OCI-LY1 (cell line): ENCODE measurements at regions not wholly inside any gene's neighbourhood (a gene's known extent, or its start where the extent isn't known, plus 50 kb on each side); places are given as distances from the start of the nearest gene placed in this dataset.

ENCODE experiments used
- H2AFZ ChIP-seq: fragments of 200-600 bp; sonication (generic), shearing (Covaris generic); 2 replicates; pipeline ENCODE4 v1.6.0; 2014; ENCODE audit warnings: antibody characterized with exemption, mild to moderate bottlenecking, low read length
- H3F3A ChIP-seq: fragments of 200-600 bp; sonication (generic), shearing (Covaris generic); 2 replicates; pipeline ENCODE4 v1.6.0; 2014; ENCODE audit warnings: mild to moderate bottlenecking, antibody characterized with exemption, low read length, moderate library complexity; ENCODE audit not compliant: insufficient read depth
- H3K27ac ChIP-seq: fragments of 200-600 bp; sonication (generic); 2 replicates; pipeline ENCODE4 v1.5.1; 2014; ENCODE audit warnings: low read length, mixed run types, mild to moderate bottlenecking, low read depth; ENCODE audit not compliant: poor library complexity, severe bottlenecking
- H3K27me3 ChIP-seq: fragments of 200-600 bp; sonication (generic); 2 replicates; pipeline ENCODE4 v1.6.0; 2014; ENCODE audit warnings: antibody characterized with exemption, mild to moderate bottlenecking, low read length, moderate library complexity; ENCODE audit not compliant: insufficient read depth
- H3K36me3 ChIP-seq: fragments of 200-600 bp; sonication (generic); 2 replicates; pipeline ENCODE4 v1.6.1; 2014; ENCODE audit warnings: mild to moderate bottlenecking, antibody characterized with exemption, low read length, moderate library complexity, mixed read lengths; ENCODE audit not compliant: insufficient read depth
- H3K4me1 ChIP-seq: fragments of 200-600 bp; sonication (generic); 2 replicates; pipeline ENCODE4 v1.5.1; 2014; ENCODE audit warnings: mild to moderate bottlenecking, low read length, moderate library complexity; ENCODE audit not compliant: insufficient read depth, severe bottlenecking
- H3K4me2 ChIP-seq: fragments of 200-600 bp; sonication (generic), shearing (Covaris generic); 2 replicates; pipeline ENCODE4 v1.6.1; 2014; ENCODE audit warnings: low read length
- H3K4me3 ChIP-seq: fragments of 200-600 bp; sonication (generic); 2 replicates; pipeline ENCODE4 v1.5.1; 2014; ENCODE audit warnings: low read length, low read depth, mild to moderate bottlenecking, mixed read lengths; ENCODE audit not compliant: poor library complexity, severe bottlenecking
- H3K79me2 ChIP-seq: fragments of 200-600 bp; shearing (Covaris generic); 2 replicates; pipeline ENCODE4 v1.6.1; 2016; ENCODE audit warnings: mixed run types, low read length, mixed read lengths; ENCODE audit not compliant: insufficient read depth
- H3K9ac ChIP-seq: fragments of 200-600 bp; sonication (generic), shearing (Covaris generic); 2 replicates; pipeline ENCODE4 v1.6.1; 2014; ENCODE audit warnings: mild to moderate bottlenecking, low read length, mixed read lengths
- H3K9me2 ChIP-seq: fragments of 200-600 bp; sonication (generic), shearing (Covaris generic); 2 replicates; pipeline ENCODE4 v1.6.1; 2014; ENCODE audit warnings: low read depth, mild to moderate bottlenecking, low read length, mixed read lengths
- H3K9me3 ChIP-seq: fragments of 200-600 bp; shearing (Covaris generic); 2 replicates; pipeline ENCODE4 v1.6.1; 2014; ENCODE audit warnings: low read length, mixed read lengths
- H4K20me1 ChIP-seq: fragments of 200-600 bp; sonication (generic), shearing (Covaris generic); 2 replicates; pipeline ENCODE4 v1.6.0; 2016; ENCODE audit warnings: mild to moderate bottlenecking, low read length; ENCODE audit not compliant: insufficient read depth
- CTCF ChIP-seq: fragments of 200-600 bp; sonication (generic), shearing (Covaris generic); IDR thresholded peaks from 2 replicates; pipeline ENCODE4 v1.5.1; 2017; ENCODE audit warnings: mild to moderate bottlenecking, antibody characterized with exemption, low read length, moderate library complexity, mixed read lengths
- EZH2 ChIP-seq: fragments of 200-600 bp; sonication (generic), shearing (Covaris generic); IDR thresholded peaks from 2 replicates; pipeline ENCODE4 v1.8.0; 2017; ENCODE audit warnings: borderline replicate concordance, mixed run types, mild to moderate bottlenecking, antibody characterized with exemption, low read length, moderate library complexity, mixed read lengths

- H2AFZ ChIP-seq, result no peak overlapping the region
- H3K27me3 ChIP-seq, result no peaks in the 10 kb centered on the region
- no peaks in the 10 kb centered on the region for H3K36me3 ChIP-seq
- H4K20me1 ChIP-seq, result no peaks in the 10 kb centered on the region
- H3K79me2 ChIP-seq, result no peaks in the 10 kb centered on the region
- TF ChIP-seq CTCF, result no peak
- TF ChIP-seq EZH2, result no peak
- H3F3A ChIP-seq, result no peaks in the 10 kb centered on the region
- H3K27ac ChIP-seq, result no peak overlapping the region
- H3K4me3 ChIP-seq, result no peak overlapping the region
- 0 out of 2 replicates have a peak, but pooled peaks cover 2% of the 10 kb centered on the region for H3K9me3 ChIP-seq
- H3K4me2 ChIP-seq, result no peak overlapping the region
- H3K4me1 ChIP-seq, result no peaks in the 10 kb centered on the region
- no peaks in the 10 kb centered on the region for H3K9me2 ChIP-seq
- no peak overlapping the region for H3K9ac ChIP-seq
Measured at GRCh38 chr13:42389041-42389440, 117.1 kb downstream of the AKAP11 start.

DNA sequence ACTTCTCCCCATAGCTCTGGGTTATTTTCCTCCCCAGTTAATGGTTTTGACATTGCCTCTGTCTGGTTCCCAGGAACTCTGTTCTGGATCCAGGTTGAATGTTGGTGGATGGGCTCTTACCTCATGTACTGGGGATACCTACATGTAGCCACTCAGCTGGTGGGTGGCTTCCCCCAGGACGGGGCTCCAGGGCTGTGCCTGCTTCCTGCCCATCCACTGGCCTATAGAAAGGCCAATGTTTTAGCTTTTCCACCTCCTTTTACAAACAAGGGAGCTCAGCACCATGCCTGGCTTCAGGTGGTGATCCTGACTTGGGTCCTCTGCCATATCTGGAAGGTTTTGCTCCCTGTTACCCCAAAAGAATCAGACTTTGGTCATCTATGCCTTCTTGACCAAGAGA lies 120.2 kb downstream of the AKAP11 start:
- H3K27ac ChIP-seq, result no peak overlapping the region
- no peak overlapping the region for H3K9ac ChIP-seq
- no peak overlapping the region for H3K4me3 ChIP-seq
- H3K9me2 ChIP-seq, result no peaks in the 10 kb centered on the region
- H3K4me1 ChIP-seq, result no peaks in the 10 kb centered on the region
- no peaks in the 10 kb centered on the region for H3K27me3 ChIP-seq
- no peaks in the 10 kb centered on the region for H3K36me3 ChIP-seq
- no peak for TF ChIP-seq CTCF
- TF ChIP-seq EZH2, result no peak
- H3K79me2 ChIP-seq, result no peaks in the 10 kb centered on the region
- no peaks in the 10 kb centered on the region for H4K20me1 ChIP-seq
- no peaks in the 10 kb centered on the region for H3F3A ChIP-seq
- no peaks in the 10 kb centered on the region for H3K9me3 ChIP-seq
- no peak overlapping the region for H3K4me2 ChIP-seq
- no peak overlapping the region for H2AFZ ChIP-seq

GRCh38 chr13:42392716-42393572 lies 121.0 kb downstream of the AKAP11 start:
- Histone ChIP-seq H3K4me2 (no peak overlapping the region), H3K27me3 (no peaks in the 10 kb centered on the region), H3K9me2 (no peaks in the 10 kb centered on the region), H3K9me3 (no peaks in the 10 kb centered on the region), H2AFZ (no peak overlapping the region), H3K27ac (no peak overlapping the region), H3K9ac (no peak overlapping the region), H3K4me3 (no peak overlapping the region), H3F3A (no peaks in the 10 kb centered on the region), H3K36me3 (no peaks in the 10 kb centered on the region), H4K20me1 (no peaks in the 10 kb centered on the region), H3K79me2 (no peaks in the 10 kb centered on the region), H3K4me1 (no peaks in the 10 kb centered on the region)
- no peak for TF ChIP-seq EZH2
